ENCODE measurements at regions not wholly inside any gene's neighbourhood (a gene's known extent, or its start where the extent isn't known, plus 50 kb on each side); places are given as distances from the start of the nearest gene placed in this dataset.

DNA sequence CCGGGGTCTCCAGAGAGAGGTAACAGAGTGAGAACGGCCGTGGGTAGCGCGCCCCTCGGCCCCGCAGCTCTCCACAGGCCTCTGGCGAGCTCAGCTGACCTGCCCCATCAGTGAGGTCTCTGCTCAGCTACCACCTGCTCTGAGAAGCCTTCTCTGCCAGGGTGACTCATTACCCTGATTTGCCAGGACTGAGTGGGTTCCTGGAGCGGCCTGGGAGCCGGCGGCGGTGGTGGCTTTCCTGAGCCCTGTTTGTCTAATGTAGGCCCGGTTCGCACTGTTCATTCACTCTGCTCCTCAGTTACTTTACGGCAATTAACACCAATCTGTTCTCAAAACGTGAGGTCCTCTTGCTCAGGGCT is 351.0 kb upstream of the B3GAT1 start:
- H3K9me3 Mint-ChIP-seq: peaks cover 7% of the 10 kb centered on the region
- no peak overlapping the region for H3K27ac Mint-ChIP-seq
- POLR2A ChIA-PET: no interaction called here
- TF ChIP-seq, protein P1, sequence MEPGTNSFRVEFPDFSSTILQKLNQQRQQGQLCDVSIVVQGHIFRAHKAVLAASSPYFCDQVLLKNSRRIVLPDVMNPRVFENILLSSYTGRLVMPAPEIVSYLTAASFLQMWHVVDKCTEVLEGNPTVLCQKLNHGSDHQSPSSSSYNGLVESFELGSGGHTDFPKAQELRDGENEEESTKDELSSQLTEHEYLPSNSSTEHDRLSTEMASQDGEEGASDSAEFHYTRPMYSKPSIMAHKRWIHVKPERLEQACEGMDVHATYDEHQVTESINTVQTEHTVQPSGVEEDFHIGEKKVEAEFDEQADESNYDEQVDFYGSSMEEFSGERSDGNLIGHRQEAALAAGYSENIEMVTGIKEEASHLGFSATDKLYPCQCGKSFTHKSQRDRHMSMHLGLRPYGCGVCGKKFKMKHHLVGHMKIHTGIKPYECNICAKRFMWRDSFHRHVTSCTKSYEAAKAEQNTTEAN (CRISPR knock-in tag; IDR thresholded peaks at IDR 0.05): no peak
- TF ChIP-seq, protein P2, sequence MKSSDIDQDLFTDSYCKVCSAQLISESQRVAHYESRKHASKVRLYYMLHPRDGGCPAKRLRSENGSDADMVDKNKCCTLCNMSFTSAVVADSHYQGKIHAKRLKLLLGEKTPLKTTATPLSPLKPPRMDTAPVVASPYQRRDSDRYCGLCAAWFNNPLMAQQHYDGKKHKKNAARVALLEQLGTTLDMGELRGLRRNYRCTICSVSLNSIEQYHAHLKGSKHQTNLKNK (CRISPR knock-in tag; IDR thresholded peaks at IDR 0.05): no peak
- no peak for TF ChIP-seq SMAD4 (CRISPR knock-in tag; IDR thresholded peaks at IDR 0.05)
- TF ChIP-seq, protein P3, sequence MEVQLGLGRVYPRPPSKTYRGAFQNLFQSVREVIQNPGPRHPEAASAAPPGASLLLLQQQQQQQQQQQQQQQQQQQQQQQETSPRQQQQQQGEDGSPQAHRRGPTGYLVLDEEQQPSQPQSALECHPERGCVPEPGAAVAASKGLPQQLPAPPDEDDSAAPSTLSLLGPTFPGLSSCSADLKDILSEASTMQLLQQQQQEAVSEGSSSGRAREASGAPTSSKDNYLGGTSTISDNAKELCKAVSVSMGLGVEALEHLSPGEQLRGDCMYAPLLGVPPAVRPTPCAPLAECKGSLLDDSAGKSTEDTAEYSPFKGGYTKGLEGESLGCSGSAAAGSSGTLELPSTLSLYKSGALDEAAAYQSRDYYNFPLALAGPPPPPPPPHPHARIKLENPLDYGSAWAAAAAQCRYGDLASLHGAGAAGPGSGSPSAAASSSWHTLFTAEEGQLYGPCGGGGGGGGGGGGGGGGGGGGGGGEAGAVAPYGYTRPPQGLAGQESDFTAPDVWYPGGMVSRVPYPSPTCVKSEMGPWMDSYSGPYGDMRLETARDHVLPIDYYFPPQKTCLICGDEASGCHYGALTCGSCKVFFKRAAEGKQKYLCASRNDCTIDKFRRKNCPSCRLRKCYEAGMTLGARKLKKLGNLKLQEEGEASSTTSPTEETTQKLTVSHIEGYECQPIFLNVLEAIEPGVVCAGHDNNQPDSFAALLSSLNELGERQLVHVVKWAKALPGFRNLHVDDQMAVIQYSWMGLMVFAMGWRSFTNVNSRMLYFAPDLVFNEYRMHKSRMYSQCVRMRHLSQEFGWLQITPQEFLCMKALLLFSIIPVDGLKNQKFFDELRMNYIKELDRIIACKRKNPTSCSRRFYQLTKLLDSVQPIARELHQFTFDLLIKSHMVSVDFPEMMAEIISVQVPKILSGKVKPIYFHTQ (CRISPR knock-in tag; IDR thresholded peaks at IDR 0.05): no peak
- no peak for TF ChIP-seq ZNF219 (CRISPR knock-in tag; IDR thresholded peaks at IDR 0.05; ENCODE audit: borderline replicate concordance)
- TF ChIP-seq, protein P4, sequence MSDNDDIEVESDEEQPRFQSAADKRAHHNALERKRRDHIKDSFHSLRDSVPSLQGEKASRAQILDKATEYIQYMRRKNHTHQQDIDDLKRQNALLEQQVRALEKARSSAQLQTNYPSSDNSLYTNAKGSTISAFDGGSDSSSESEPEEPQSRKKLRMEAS (CRISPR knock-in tag; IDR thresholded peaks at IDR 0.05): no peak
- no peak for TF ChIP-seq NFE2L1 (CRISPR knock-in tag; IDR thresholded peaks at IDR 0.05)
- no peak for TF ChIP-seq JUN (CRISPR knock-in tag; IDR thresholded peaks at IDR 0.05)
- TF ChIP-seq, protein P5, sequence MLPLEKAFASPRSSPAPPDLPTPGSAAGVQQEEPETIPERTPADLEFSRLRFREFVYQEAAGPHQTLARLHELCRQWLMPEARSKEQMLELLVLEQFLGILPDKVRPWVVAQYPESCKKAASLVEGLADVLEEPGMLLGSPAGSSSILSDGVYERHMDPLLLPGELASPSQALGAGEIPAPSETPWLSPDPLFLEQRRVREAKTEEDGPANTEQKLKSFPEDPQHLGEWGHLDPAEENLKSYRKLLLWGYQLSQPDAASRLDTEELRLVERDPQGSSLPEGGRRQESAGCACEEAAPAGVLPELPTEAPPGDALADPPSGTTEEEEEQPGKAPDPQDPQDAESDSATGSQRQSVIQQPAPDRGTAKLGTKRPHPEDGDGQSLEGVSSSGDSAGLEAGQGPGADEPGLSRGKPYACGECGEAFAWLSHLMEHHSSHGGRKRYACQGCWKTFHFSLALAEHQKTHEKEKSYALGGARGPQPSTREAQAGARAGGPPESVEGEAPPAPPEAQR (CRISPR knock-in tag; IDR thresholded peaks at IDR 0.05): no peak
- TF ChIP-seq PRRX2 (CRISPR knock-in tag; IDR thresholded peaks at IDR 0.05): no peak
- TF ChIP-seq, protein P6, sequence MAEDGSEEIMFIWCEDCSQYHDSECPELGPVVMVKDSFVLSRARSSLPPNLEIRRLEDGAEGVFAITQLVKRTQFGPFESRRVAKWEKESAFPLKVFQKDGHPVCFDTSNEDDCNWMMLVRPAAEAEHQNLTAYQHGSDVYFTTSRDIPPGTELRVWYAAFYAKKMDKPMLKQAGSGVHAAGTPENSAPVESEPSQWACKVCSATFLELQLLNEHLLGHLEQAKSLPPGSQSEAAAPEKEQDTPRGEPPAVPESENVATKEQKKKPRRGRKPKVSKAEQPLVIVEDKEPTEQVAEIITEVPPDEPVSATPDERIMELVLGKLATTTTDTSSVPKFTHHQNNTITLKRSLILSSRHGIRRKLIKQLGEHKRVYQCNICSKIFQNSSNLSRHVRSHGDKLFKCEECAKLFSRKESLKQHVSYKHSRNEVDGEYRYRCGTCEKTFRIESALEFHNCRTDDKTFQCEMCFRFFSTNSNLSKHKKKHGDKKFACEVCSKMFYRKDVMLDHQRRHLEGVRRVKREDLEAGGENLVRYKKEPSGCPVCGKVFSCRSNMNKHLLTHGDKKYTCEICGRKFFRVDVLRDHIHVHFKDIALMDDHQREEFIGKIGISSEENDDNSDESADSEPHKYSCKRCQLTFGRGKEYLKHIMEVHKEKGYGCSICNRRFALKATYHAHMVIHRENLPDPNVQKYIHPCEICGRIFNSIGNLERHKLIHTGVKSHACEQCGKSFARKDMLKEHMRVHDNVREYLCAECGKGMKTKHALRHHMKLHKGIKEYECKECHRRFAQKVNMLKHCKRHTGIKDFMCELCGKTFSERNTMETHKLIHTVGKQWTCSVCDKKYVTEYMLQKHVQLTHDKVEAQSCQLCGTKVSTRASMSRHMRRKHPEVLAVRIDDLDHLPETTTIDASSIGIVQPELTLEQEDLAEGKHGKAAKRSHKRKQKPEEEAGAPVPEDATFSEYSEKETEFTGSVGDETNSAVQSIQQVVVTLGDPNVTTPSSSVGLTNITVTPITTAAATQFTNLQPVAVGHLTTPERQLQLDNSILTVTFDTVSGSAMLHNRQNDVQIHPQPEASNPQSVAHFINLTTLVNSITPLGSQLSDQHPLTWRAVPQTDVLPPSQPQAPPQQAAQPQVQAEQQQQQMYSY (CRISPR knock-in tag; IDR thresholded peaks at IDR 0.05): no peak
- no peak for TF ChIP-seq NFYB (CRISPR knock-in tag; conservative IDR thresholded peaks at IDR 0.05; ENCODE audit: low read depth)
- no peak for TF ChIP-seq SOX15 (CRISPR knock-in tag; IDR thresholded peaks at IDR 0.05)
- no peak for TF ChIP-seq ZNF423 (CRISPR knock-in tag; IDR thresholded peaks at IDR 0.05)
- TF ChIP-seq TEAD1 (CRISPR knock-in tag; IDR thresholded peaks at IDR 0.05): no peak
- TF ChIP-seq, protein P7, sequence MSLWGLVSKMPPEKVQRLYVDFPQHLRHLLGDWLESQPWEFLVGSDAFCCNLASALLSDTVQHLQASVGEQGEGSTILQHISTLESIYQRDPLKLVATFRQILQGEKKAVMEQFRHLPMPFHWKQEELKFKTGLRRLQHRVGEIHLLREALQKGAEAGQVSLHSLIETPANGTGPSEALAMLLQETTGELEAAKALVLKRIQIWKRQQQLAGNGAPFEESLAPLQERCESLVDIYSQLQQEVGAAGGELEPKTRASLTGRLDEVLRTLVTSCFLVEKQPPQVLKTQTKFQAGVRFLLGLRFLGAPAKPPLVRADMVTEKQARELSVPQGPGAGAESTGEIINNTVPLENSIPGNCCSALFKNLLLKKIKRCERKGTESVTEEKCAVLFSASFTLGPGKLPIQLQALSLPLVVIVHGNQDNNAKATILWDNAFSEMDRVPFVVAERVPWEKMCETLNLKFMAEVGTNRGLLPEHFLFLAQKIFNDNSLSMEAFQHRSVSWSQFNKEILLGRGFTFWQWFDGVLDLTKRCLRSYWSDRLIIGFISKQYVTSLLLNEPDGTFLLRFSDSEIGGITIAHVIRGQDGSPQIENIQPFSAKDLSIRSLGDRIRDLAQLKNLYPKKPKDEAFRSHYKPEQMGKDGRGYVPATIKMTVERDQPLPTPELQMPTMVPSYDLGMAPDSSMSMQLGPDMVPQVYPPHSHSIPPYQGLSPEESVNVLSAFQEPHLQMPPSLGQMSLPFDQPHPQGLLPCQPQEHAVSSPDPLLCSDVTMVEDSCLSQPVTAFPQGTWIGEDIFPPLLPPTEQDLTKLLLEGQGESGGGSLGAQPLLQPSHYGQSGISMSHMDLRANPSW (CRISPR knock-in tag; conservative IDR thresholded peaks at IDR 0.05; ENCODE audit: low read depth): no peak
- no peak for TF ChIP-seq GTF2I (CRISPR knock-in tag; conservative IDR thresholded peaks at IDR 0.05)
- TF ChIP-seq TP53 (CRISPR knock-in tag; IDR thresholded peaks at IDR 0.05): no peak
- H3K4me1 Mint-ChIP-seq: peaks cover 4% of the 10 kb centered on the region; the same call in 1 of the 2 replicates
- no peak overlapping the region for H3K4me3 Mint-ChIP-seq
- H3K36me3 Mint-ChIP-seq: no peaks in the 10 kb centered on the region
- CTCF ChIA-PET: no interaction called here
- peaks cover 2% of the 10 kb centered on the region; the same call in 1 of the 2 replicates for H3K27me3 Mint-ChIP-seq (ENCODE audit: low read depth)
- ATAC-seq (no peak; the same call in 1 of the 2 replicates), DNase-seq (ENCODE audit: low spot score) (no peak)

All from WTC11 (cell line).